GM13976 (cell line): ENCODE measurements at regions not wholly inside any gene's neighbourhood (a gene's known extent, or its start where the extent isn't known, plus 50 kb on each side); places are given as distances from the start of the nearest gene placed in this dataset.

Experiments
- DNase-seq: peaks from one replicate; pipeline ENCODE4 v3.0.0; 2012; ENCODE audit warnings: low spot score
- CTCF ChIP-seq: IDR thresholded peaks from 2 replicates; pipeline ENCODE4 v1.5.1; 2012; ENCODE audit warnings: borderline replicate concordance, mild to moderate bottlenecking; ENCODE audit not compliant: insufficient read depth; ENCODE audit errors: extremely low read depth, missing control alignments, control extremely low read depth
- in situ Hi-C: fragments of 300-500 bp; cut with MboI; formaldehyde crosslinking; loops from one replicate; pipeline ENCODE4 v1.12.0; 2022; ENCODE audit warnings: low sequenced_read_pairs, mixed read lengths, inconsistent platforms; ENCODE audit not compliant: unreplicated experiment

GRCh38 chr2:22055784-22056620 is 932.2 kb downstream of the TDRD15 start:
- no peak for DNase-seq
- in situ Hi-C loops, result no loop called here
- no peak for TF ChIP-seq CTCF

DNA sequence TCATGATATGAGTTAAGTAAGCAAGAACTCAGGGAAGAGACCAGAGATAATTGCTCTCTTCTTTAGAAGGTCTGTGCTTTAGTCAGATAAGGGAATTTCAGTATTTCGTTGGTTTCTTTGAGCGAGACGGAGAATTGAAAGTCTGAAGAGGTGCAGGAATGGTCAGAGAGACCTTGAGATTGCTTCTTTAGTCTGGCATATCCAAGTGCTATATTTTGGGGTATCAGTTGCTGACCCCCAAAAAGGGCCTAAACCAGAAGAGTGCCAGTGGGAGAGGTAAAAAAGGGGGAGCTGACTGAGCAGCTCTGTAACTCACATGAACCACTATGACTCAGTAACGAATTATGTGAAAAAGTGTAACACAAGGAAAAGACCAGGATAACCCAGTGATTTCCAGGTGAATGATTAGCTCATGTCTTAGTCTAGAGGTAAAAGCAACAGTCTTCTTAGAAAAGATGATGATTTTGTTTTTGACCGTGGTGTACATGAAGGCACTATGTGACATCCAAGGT is 932.9 kb downstream of the TDRD15 start:
- TF ChIP-seq CTCF, result no peak
- no peak for DNase-seq
- in situ Hi-C loops, result no loop called here

DNA sequence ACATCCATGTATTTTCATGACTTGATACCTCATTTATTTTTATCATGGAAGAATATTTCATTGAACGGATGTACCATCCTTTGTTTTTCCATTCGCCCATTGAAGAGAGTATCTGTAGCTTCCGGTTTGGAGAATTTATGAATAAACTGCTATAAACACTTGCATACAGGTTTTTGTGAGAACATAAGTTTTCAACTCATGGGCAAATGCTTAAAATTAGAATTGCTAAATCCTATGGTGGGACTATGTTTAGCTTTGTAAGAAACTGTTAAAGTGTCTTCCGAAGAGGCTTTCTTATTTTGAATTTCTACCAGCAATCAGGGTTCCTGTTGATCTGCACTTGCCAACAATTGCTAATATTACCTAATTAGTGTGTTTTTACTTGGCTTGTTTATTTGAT is 938.9 kb downstream of the TDRD15 start:
- no peak for DNase-seq
- in situ Hi-C loops, result no loop called here
- no peak for TF ChIP-seq CTCF

DNA sequence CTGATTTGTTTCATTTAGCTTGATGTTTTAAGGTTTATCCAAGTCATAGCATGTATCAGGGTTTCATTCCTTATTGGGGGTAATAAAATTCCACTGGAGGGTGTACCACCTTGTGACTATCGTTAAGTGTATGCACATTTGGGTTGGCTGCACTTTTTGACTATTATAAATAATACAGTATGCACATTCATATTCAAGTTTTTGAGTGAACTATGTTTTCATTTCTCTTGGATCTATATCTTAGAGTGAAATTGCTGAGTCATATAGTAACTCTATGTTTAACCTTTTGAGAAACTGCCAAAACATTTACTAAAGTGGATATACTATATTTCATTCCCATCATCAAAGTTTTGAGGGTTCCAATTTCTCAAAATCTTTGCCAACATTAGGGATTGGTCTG is 952.7 kb downstream of the TDRD15 start:
- in situ Hi-C loops, result no loop called here
- TF ChIP-seq CTCF, result no peak
- no peak for DNase-seq

DNA sequence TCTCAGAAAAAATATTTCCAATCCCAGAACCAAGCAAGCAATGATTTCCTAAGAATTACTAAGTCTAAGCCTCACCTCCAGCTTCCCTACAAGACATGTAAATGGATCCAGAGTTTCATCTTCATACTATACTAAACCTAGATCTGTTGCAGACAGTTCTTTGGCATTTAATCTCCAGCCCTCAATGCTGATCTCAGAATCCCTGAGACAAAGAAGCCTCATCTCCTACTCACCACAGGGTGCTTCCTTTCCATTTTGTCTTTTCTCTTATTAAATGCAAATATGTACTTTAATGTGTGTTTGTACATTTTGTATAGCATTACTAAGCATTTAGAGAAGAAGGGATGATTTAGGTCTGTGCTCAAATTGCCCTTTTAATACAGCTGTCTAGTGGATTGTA is 954.9 kb downstream of the TDRD15 start:
- TF ChIP-seq CTCF, result no peak
- in situ Hi-C loops, result no loop called here
- DNase-seq, result no peak

GRCh38 chr2:22079583-22079982 is 955.8 kb downstream of the TDRD15 start:
- DNase-seq, result no peak
- in situ Hi-C loops, result no loop called here
- no peak for TF ChIP-seq CTCF
